Spleen (tissue), 11 donors: ENCODE measurements at regions not wholly inside any gene's neighbourhood (a gene's known extent, or its start where the extent isn't known, plus 50 kb on each side); places are given as distances from the start of the nearest gene placed in this dataset.

Experiments used
- DNase-seq: peaks from one replicate; pipeline ENCODE4 v3.0.0-alpha.2; 2020
- H3K27ac ChIP-seq, 8 donors: fragments of 200-600 bp; sonication (generic) in 7 of 8; 1 replicate in 4 of 8; 2 replicates in 4 of 8; pipeline versions ENCODE4 v1.5.0 to v1.8.0; 2016 to 2021; ENCODE audit warnings: inconsistent platforms in 4 of 8, mild to moderate bottlenecking in 4 of 8, moderate library complexity in 1 of 8
- H3K27me3 ChIP-seq, 7 donors: fragments of 200-600 bp; sonication (generic) in 6 of 7; replicated peaks in 1 of 7; 1 replicate in 4 of 7; 2 replicates in 3 of 7; pipeline versions ENCODE4 v1.5.0 to v1.8.0; 2016 to 2021; ENCODE audit warnings: inconsistent platforms in 3 of 7, mild to moderate bottlenecking in 1 of 7
- H3K36me3 ChIP-seq, 6 donors: fragments of 200-600 bp; sonication (generic) in 5 of 6; 1 replicate in 4 of 6; 2 replicates in 2 of 6; pipeline versions ENCODE4 v1.5.0 to v1.8.0; 2016 to 2021; ENCODE audit warnings: inconsistent platforms in 2 of 6
- H3K4me1 ChIP-seq, 6 donors: fragments of 200-600 bp; sonication (generic) in 5 of 6; 1 replicate in 3 of 6; 2 replicates in 3 of 6; pipeline versions ENCODE4 v1.5.0 to v1.8.0; 2016 to 2021; ENCODE audit warnings: inconsistent platforms in 3 of 6
- H3K4me3 ChIP-seq, 8 donors: fragments of 200-600 bp; sonication (generic) in 7 of 8; 1 replicate in 4 of 8; 2 replicates in 4 of 8; pipeline versions ENCODE4 v1.5.0 to v1.8.0; 2016 to 2021; ENCODE audit warnings: inconsistent platforms in 4 of 8, mild to moderate bottlenecking in 4 of 8, moderate library complexity in 2 of 8
- H3K9me3 ChIP-seq, 8 donors: fragments of 200-600 bp; sonication (generic) in 7 of 8; 1 replicate in 4 of 8; 2 replicates in 4 of 8; pipeline versions ENCODE4 v1.5.0 to v1.8.0; 2016 to 2021; ENCODE audit warnings: inconsistent platforms in 4 of 8
- POLR2A ChIP-seq, 3 donors: fragments of 450-650 bp; IDR thresholded peaks; one replicate each; pipeline ENCODE4 v1.5.1; 2017; ENCODE audit warnings: antibody characterized with exemption in 3 of 3, mild to moderate bottlenecking in 1 of 3
- POLR2AphosphoS5 ChIP-seq, 3 donors: sonication (generic); formaldehyde crosslinking; IDR thresholded peaks; one replicate each; pipeline ENCODE4 v1.5.1; 2017; ENCODE audit warnings: antibody characterized with exemption in 3 of 3
- WGBS, 5 donors: extraction: QIAGEN DNeasy Blood & Tissue Kit in 3 of 5; methylation state at CpG; one replicate each; pipeline versions ENCODE4 v1.1.5 to v1.1.7; 2013 to 2018; 5-methylcytosine and 5-hydroxymethylcytosine counted together
- intact Hi-C: fragments of 100-400 bp; cut with DNase I; formaldehyde crosslinking; loops from one replicate; pipeline ENCODE4 v1.15.0; 2023; ENCODE audit warnings: low total_unique reads
- TF ChIP-seq, protein P1 (sequence below), 11 experiments: fragments of 200-600 bp in 7 of 11; fragments of 450-650 bp in 4 of 11; sonication (generic) in 4 of 11; IDR thresholded peaks in 8 of 11; conservative IDR thresholded peaks in 3 of 11; 1 replicate in 7 of 11; 2 replicates in 4 of 11; pipeline versions ENCODE4 v1.4.0 to v1.8.0; 2016 to 2021; ENCODE audit warnings: antibody characterized with exemption in 11 of 11, inconsistent platforms in 4 of 11, mild to moderate bottlenecking in 1 of 11
- donor health status: healthy with polysubstance abuse.
- donor health status: DM: no; HTN: no; CAD: no; lungs with moderate emphysema.
- donor health status: DM: no; HTN: no; CAD: no.
- donor health status: Bipolar disorder and iron deficiency.
- donor health status: healthy.
- donor health status: DM: no; HTN: no; CAD: no.
- donor health status: DM: yes; HTN: yes; CAD: no.

DNA sequence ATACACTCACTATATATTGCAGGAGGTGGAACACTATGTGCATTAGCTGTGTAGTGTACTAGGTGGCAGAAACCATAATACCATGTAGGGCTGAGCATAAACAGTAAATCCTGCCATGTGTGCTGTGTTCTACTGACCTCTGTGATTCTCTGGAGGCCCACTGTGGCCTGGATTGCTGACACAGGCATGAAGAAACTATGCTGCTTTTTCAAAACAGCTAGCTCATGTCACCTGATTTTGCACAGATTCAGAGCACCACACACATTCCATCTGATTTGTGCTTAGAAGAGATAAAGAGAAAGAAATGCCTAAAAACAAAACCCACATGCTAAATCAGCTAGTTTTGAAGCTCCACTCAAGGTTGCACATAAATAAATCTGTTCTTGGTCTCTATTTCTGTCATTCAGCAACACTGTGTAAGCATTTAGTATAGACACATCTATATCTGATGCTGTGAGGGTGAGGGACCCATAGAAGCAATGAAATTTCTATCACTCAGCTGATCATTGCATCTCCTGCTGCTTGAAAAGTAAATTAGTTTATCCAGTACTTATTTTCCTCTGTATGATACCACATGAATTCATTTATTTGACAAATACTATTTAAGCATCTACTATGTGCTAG is 1007.7 kb upstream of the SEMA6D start:
- Histone ChIP-seq H3K4me1 (no peaks in the 10 kb centered on the region), H3K9me3 (peaks cover 0 to 29% (median 7%) of the 10 kb centered on the region in 8 donors), H3K4me3 (no peak overlapping the region), H3K27me3 (no peaks in the 10 kb centered on the region), H3K27ac (no peak overlapping the region), H3K36me3 (no peaks in the 10 kb centered on the region)
- intact Hi-C loops: no loop called here
- TF ChIP-seq, protein P1, sequence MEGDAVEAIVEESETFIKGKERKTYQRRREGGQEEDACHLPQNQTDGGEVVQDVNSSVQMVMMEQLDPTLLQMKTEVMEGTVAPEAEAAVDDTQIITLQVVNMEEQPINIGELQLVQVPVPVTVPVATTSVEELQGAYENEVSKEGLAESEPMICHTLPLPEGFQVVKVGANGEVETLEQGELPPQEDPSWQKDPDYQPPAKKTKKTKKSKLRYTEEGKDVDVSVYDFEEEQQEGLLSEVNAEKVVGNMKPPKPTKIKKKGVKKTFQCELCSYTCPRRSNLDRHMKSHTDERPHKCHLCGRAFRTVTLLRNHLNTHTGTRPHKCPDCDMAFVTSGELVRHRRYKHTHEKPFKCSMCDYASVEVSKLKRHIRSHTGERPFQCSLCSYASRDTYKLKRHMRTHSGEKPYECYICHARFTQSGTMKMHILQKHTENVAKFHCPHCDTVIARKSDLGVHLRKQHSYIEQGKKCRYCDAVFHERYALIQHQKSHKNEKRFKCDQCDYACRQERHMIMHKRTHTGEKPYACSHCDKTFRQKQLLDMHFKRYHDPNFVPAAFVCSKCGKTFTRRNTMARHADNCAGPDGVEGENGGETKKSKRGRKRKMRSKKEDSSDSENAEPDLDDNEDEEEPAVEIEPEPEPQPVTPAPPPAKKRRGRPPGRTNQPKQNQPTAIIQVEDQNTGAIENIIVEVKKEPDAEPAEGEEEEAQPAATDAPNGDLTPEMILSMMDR (IDR thresholded peaks at IDR 0.05 in 8 of 11, conservative IDR thresholded peaks at IDR 0.05 in 3 of 11): no peak
- TF ChIP-seq POLR2AphosphoS5 (IDR thresholded peaks at IDR 0.05) (no peak), POLR2A (IDR thresholded peaks at IDR 0.05) (no peak)
- DNase-seq: no peak

DNA sequence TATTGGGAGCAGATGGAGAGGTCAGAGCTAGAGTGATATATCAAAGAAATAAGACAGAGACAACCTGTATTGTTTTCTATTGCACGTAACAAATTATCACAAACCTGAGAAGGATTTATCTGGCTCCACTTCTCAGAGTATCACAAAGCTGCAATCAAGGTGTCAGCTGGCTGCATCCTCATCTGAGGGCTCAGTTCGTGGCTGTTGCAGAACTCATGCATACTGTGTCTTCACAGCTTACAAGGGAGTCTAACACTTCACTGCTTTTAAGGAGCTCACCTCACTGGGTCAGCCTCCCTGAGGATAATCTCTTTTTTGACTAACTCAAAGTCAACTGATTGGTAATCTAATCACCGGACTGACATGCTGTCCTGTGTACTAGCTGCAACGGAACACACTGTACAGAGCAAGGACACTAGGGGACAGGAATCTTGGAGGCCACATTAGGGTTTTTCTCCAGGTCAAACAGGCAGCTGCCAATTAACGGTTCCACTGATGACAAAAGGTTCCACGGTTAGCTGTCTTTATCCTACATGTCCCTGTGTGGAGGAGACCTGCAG is 1006.8 kb upstream of the SEMA6D start:
- intact Hi-C loops: no loop called here
- WGBS, 5 donors: 63 to 74% (median 67%) methylated on average over 6 of the region's 6 CpGs
- TF ChIP-seq, protein P1 (IDR thresholded peaks at IDR 0.05 in 8 of 11, conservative IDR thresholded peaks at IDR 0.05 in 3 of 11): no peak
- TF ChIP-seq POLR2A (IDR thresholded peaks at IDR 0.05) (no peak), POLR2AphosphoS5 (IDR thresholded peaks at IDR 0.05) (no peak)
- Histone ChIP-seq H3K27me3 (no peaks in the 10 kb centered on the region), H3K27ac (no peak overlapping the region), H3K36me3 (no peaks in the 10 kb centered on the region), H3K4me3 (no peak overlapping the region), H3K4me1 (no peaks in the 10 kb centered on the region), H3K9me3 (peaks cover 0 to 23% (median 6%) of the 10 kb centered on the region in 8 donors)
- no peak for DNase-seq

DNA sequence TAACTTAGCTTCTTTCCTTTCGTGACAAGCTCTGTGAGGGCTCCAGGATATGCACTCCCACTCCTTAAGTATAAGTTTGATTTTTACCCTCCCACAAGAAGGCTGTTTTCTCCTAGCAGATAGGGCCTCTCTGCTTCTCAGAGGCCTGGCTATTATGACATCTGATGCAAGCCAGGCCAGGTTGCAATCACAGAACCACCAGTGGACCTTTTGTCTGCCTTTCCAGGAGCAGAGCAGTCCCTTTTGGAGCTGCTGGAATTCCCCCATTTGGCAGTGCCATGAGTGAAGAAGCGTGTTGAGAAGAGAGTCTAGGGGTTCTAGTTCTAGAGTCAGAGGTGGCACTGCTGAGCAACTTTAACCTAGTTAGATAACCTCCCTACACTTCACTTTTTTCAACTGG is 1004.3 kb upstream of the SEMA6D start:
- 54 to 76% (median 63%) methylated on average over 2 of the region's 2 CpGs for WGBS, 5 donors
- no peak for DNase-seq
- TF ChIP-seq, protein P1 (IDR thresholded peaks at IDR 0.05 in 8 of 11, conservative IDR thresholded peaks at IDR 0.05 in 3 of 11): no peak
- TF ChIP-seq POLR2AphosphoS5 (IDR thresholded peaks at IDR 0.05) (no peak), POLR2A (IDR thresholded peaks at IDR 0.05) (no peak)
- no peak overlapping the region for H3K27ac ChIP-seq
- no peak overlapping the region for H3K4me3 ChIP-seq
- H3K27me3 ChIP-seq: no peaks in the 10 kb centered on the region
- intact Hi-C loops: no loop called here
- H3K4me1 ChIP-seq: no peaks in the 10 kb centered on the region
- peaks cover 0 to 8% (median 0%) of the 10 kb centered on the region in 8 donors for H3K9me3 ChIP-seq
- H3K36me3 ChIP-seq: no peaks in the 10 kb centered on the region

DNA sequence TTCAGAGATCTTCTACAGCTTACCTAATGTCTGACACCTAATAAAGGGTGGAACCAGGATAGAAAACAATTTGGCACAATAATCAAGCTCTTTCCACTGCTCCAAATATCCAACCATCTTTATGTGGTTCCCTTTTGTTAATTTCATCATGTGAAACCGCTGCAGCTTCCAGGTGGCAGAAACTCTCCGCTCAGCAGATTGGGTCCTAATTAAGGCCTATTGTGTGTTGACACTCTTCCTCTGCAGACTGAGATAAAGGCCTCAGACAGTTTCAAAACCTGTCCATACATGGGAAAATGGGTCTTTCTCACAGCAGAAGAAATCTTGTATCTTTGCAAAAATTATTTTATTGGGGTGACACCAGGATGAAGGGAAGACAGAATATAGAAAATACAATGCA is 1002.4 kb upstream of the SEMA6D start:
- TF ChIP-seq POLR2A (IDR thresholded peaks at IDR 0.05): no peak
- TF ChIP-seq, protein P1 (IDR thresholded peaks at IDR 0.05 in 8 of 11, conservative IDR thresholded peaks at IDR 0.05 in 3 of 11): no peak
- TF ChIP-seq POLR2AphosphoS5 (IDR thresholded peaks at IDR 0.05): no peak
- Histone ChIP-seq H3K4me1 (no peaks in the 10 kb centered on the region), H3K36me3 (no peaks in the 10 kb centered on the region), H3K4me3 (no peak overlapping the region), H3K27ac (no peak overlapping the region), H3K27me3 (no peaks in the 10 kb centered on the region), H3K9me3 (peaks cover 0 to 8% (median 0%) of the 10 kb centered on the region in 8 donors)
- DNase-seq: no peak
- 71 to 84% (median 80%) methylated on average over 2 of the region's 2 CpGs for WGBS, 5 donors
- intact Hi-C loops: no loop called here
